NB4 (cell line): ENCODE measurements at regions not wholly inside any gene's neighbourhood (a gene's known extent, or its start where the extent isn't known, plus 50 kb on each side); places are given as distances from the start of the nearest gene placed in this dataset.
"Not testable (repeated sequence)": the region's sequence is repeated elsewhere in the genome, so short reads cannot be mapped to it uniquely, and the experiment has no call there.

Experiments
- DNase-seq: peaks from one replicate; pipeline ENCODE4 v3.0.0; 2010; ENCODE audit warnings: low read depth
- H3K4me3 ChIP-seq: one replicate; pipeline ENCODE4 v1.5.1; 2011; ENCODE audit warnings: mild to moderate bottlenecking, low read depth, low read length, moderate library complexity
- MYC ChIP-seq: IDR thresholded peaks from 2 replicates; pipeline ENCODE4 v1.6.1; 2011; ENCODE audit warnings: low read depth, low read length
- POLR2A ChIP-seq: IDR thresholded peaks from 2 replicates; pipeline ENCODE4 v1.6.1; 2011; ENCODE audit warnings: mild to moderate bottlenecking; ENCODE audit not compliant: insufficient read length; ENCODE audit errors: extremely low read depth
- TF ChIP-seq, protein P1 (sequence below): IDR thresholded peaks from 2 replicates; pipeline ENCODE4 v1.6.1; 2011; ENCODE audit warnings: low read depth, low read length
- TF ChIP-seq, protein P2 (sequence below): IDR thresholded peaks from one replicate; pipeline ENCODE4 v1.5.1; 2012; ENCODE audit warnings: low read depth, low read length

DNA sequence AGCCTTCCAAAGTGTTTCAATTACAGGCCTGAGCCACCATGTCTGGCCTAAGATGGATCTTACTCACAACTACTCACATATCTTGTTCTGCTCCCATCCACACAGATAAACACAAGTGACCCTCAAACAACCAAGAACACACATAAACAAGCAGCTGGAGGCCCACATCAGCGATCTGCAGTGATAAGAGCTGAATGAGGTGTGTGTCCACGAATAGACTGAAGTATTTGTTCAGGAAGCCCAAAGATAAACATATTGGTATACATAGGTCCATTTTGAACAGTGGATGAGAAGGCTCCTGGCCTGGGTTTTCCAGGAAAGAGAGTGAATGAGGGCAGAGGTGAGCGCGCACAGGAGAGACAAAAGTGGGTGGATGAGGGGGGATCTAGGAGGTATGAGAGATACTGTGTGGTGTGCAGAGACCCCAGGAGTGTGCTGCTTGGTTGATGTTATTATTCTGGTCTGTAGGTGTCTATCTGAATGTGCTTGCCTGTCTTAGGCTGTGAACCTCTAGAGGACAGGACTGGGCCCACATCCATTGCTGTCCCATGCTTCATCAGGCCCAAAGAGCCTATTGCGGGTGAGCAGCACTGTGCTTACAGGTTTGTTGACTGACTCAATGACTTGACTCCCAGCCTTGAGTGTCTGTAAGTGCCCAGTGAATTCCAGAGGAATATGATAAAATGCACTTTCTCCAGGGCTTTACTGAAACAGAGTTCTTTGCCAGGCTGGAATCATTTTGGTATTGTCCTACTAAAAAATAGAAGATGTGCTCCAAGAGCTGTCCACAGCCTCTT, 79.9 kb upstream of the ATP1A1 start:
- no peak for DNase-seq
- no peak overlapping the region for H3K4me3 ChIP-seq
- TF ChIP-seq, protein P1, sequence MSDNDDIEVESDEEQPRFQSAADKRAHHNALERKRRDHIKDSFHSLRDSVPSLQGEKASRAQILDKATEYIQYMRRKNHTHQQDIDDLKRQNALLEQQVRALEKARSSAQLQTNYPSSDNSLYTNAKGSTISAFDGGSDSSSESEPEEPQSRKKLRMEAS: no peak
- TF ChIP-seq POLR2A (no peak), MYC (no peak)
- TF ChIP-seq, protein P2, sequence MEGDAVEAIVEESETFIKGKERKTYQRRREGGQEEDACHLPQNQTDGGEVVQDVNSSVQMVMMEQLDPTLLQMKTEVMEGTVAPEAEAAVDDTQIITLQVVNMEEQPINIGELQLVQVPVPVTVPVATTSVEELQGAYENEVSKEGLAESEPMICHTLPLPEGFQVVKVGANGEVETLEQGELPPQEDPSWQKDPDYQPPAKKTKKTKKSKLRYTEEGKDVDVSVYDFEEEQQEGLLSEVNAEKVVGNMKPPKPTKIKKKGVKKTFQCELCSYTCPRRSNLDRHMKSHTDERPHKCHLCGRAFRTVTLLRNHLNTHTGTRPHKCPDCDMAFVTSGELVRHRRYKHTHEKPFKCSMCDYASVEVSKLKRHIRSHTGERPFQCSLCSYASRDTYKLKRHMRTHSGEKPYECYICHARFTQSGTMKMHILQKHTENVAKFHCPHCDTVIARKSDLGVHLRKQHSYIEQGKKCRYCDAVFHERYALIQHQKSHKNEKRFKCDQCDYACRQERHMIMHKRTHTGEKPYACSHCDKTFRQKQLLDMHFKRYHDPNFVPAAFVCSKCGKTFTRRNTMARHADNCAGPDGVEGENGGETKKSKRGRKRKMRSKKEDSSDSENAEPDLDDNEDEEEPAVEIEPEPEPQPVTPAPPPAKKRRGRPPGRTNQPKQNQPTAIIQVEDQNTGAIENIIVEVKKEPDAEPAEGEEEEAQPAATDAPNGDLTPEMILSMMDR: no peak

DNA sequence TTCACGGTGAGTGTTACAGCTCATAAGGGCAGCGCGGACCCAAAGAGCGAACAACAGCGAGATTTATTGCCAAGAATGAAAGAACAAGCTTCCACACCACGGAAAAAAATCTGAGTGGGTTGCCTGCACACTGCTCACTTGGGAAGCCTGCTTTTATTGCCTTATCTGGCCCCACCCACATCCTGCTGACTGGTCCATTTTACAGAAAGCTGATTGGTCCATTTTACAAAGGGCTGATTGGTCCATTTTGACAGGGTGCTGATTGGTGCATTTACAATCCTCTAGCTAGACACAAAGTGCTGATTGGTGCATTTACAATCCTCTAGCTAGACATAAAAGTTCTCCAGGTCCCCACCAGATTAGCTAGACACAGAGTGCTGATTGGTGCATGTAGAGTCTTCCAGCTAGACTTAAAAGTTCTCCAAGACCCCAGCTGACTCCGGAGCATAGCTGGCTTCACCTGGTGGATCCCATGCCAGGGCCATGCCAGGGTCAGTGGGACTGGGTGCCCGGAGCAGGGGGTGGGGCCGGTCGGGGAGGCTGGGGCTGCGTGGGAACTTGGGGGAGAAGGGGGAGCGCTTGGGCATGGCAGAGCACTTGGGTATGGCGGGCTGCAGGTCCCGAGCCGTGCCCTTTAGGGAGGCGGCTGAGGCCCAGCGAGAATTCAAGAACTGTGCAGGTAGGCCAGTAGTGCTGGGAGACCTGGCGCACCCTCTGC, 75.4 kb upstream of the ATP1A1 start:
- no peak overlapping the region for H3K4me3 ChIP-seq
- DNase-seq: no peak
- TF ChIP-seq POLR2A (no peak), MYC (no peak)
- TF ChIP-seq, protein P1: no peak
- TF ChIP-seq, protein P2: no peak

DNA sequence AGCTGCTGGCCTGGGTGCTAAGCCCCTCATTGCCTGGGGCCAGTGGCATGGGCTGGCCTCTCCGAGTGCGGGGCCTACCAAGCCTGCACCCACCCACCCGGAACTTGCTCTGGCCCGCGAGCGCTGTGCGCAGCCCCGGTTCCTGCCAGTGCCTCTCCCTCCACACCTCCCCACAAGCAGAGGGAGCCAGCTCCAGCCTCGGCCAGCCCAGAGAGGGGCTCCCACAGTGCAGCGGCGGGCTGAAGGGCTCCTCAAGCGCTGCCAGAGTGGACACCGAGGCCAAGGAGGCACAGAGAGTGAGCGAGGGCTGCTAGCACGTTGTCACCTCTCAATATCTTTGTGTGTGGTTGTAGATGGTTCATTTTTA, 74.8 kb upstream of the ATP1A1 start:
- not testable (repeated sequence) for H3K4me3 ChIP-seq, DNase-seq

DNA sequence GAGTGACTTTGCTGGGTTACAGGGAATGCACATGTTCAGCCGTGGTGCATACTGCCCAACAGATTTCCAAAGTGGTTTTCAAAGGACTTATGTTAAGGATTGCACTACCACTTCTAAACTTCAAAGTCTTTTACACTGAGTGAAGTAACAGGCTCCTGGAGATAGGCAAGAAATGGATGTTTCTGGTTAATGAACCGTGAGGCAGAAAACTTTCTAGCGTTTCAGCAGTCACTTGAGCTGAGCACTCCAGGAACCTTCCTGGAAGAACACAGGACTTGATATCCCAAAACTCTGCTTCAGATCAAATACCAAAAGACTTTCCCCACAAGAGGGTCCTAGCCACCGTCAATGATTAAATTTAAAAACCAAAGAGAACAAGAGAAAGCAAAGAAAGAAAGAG, 74.3 kb upstream of the ATP1A1 start:
- TF ChIP-seq, protein P1: no peak
- TF ChIP-seq MYC (no peak), POLR2A (no peak)
- TF ChIP-seq, protein P2: no peak
- DNase-seq: no peak
- no peak overlapping the region for H3K4me3 ChIP-seq

DNA sequence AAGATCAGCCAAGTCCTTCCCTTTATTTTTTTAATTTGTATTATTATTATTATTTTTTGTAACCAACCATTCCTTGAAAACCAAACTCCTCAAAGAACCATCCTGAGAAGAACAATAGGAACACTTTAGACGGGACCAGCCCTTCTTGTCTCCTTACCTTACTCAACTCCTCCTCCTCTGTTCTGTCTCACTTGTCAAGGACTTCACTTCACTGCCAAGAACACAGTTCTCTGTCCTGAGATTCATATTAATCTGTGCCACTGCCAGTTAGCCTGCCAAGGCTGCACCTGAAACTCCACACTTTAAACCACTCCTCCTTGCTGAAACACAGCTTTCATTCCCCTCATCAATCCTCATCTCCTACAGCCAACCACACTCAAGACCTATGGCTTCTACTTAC, 73.8 kb upstream of the ATP1A1 start:
- no peak for DNase-seq
- TF ChIP-seq, protein P1: no peak
- TF ChIP-seq, protein P2: no peak
- TF ChIP-seq POLR2A (no peak), MYC (no peak)
- H3K4me3 ChIP-seq: no peak overlapping the region

DNA sequence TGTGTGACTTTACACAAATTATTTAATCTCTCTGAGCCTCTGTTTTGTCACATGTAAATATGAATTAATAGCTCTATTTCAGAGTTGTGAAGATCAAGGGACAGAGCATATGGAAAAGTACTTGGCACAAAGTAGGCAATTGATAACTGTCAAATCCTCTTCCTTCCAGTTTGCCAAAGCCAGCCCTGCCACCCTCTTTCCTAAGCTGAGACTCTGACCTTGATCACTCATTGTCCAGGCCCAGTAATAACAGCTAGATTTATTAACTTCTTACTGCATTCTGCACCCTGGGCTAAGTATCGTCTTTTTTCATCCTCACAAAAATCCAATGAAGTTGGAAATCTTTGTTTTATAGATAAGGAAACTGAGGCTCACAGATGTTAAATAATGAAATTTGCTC, 70.8 kb upstream of the ATP1A1 start:
- H3K4me3 ChIP-seq: no peak overlapping the region
- no peak for DNase-seq
- TF ChIP-seq MYC (no peak), POLR2A (no peak)
- TF ChIP-seq, protein P1: no peak
- TF ChIP-seq, protein P2: no peak
